Heart left ventricle (tissue), 13 donors: ENCODE measurements at regions not wholly inside any gene's neighbourhood (a gene's known extent, or its start where the extent isn't known, plus 50 kb on each side); places are given as distances from the start of the nearest gene placed in this dataset.

Experiments used
- POLR2A ChIP-seq, 2 donors: fragments of 450-650 bp; IDR thresholded peaks; one replicate each; pipeline ENCODE4 v1.6.1; 2017; ENCODE audit warnings: antibody characterized with exemption in 2 of 2, mild to moderate bottlenecking in 2 of 2, moderate library complexity in 2 of 2
- TF ChIP-seq, protein P1 (sequence below), 12 donors: fragments of 200-600 bp; sonication (generic) in 4 of 12; IDR thresholded peaks; one replicate each; pipeline versions ENCODE4 v1.5.0 to v1.8.0; 2018 to 2022; ENCODE audit warnings: antibody characterized with exemption in 12 of 12, mild to moderate bottlenecking in 5 of 12
- donor health status: ischemic (EF 13 %, LVEDD 7.1; RV severe dilation, severe dysfunction).
- donor health status: DM: no; HTN: yes; CAD: no.
- donor health status: DM: no; HTN: no; CAD: no.
- donor health status: ischemic (EF 25% LVEDD 6.9; RV normal size, moderate dysfunction).
- donor health status: ischemic (EF 25% LVEDD 5.7; RV mildly dilated, moderate dysfunction).
- donor health status: ischemic (EF 35%, LVEDD 5.7; RV mildly dilated, moderate dysfunction).
- donor health status: nonischemic (EF 11% LVEDD 7.7; RV severe dilation, severe dysfunction).
- donor health status: DM: yes; HTN: yes; CAD: no.
- donor health status: PGD.
- donor health status: ischemic (EF 29% LVEDD 5.4; RV normal size, mild dysfunction).
- donor health status: nonischemic (EF 23%, LVEDD 6.1; RV moderate dilation, normal function).

DNA sequence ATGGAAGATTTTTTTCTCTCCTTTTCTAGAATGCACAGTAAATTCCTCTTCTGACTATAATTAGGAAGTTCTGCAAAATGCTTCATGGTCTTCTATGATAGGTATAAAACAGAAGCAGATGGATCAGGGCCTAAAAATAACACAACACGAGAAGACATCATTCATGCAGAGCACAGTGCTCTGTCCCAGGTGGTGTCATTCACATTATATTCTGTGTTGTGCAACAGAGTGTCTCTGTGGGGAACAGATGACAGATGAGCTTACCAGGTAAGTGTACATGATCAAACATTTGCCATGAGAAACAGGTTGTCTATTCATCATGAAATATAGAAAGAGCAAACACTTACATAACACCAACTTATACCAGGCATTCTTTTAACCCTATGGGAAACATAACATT lies 288.3 kb downstream of the KCTD12 start:
- TF ChIP-seq, protein P1, sequence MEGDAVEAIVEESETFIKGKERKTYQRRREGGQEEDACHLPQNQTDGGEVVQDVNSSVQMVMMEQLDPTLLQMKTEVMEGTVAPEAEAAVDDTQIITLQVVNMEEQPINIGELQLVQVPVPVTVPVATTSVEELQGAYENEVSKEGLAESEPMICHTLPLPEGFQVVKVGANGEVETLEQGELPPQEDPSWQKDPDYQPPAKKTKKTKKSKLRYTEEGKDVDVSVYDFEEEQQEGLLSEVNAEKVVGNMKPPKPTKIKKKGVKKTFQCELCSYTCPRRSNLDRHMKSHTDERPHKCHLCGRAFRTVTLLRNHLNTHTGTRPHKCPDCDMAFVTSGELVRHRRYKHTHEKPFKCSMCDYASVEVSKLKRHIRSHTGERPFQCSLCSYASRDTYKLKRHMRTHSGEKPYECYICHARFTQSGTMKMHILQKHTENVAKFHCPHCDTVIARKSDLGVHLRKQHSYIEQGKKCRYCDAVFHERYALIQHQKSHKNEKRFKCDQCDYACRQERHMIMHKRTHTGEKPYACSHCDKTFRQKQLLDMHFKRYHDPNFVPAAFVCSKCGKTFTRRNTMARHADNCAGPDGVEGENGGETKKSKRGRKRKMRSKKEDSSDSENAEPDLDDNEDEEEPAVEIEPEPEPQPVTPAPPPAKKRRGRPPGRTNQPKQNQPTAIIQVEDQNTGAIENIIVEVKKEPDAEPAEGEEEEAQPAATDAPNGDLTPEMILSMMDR (IDR thresholded peaks at IDR 0.05) = no peak
- no peak for TF ChIP-seq POLR2A (IDR thresholded peaks at IDR 0.05)
